SK-N-SH (cell line): ENCODE measurements at regions not wholly inside any gene's neighbourhood (a gene's known extent, or its start where the extent isn't known, plus 50 kb on each side); places are given as distances from the start of the nearest gene placed in this dataset.

Experiments
- CTCF ChIP-seq: fragments of 200-600 bp; sonication (generic); IDR thresholded peaks from 2 replicates; pipeline ENCODE4 v1.6.1; 2017; ENCODE audit warnings: antibody characterized with exemption, mild to moderate bottlenecking, moderate library complexity
- FOSL2 ChIP-seq: IDR thresholded peaks from 2 replicates; pipeline ENCODE4 v1.4.0; 2012; ENCODE audit warnings: low read depth, mild to moderate bottlenecking, moderate library complexity, borderline replicate concordance
- JUND ChIP-seq: IDR thresholded peaks from 2 replicates; pipeline ENCODE4 v1.4.0; 2012
- POLR2AphosphoS5 ChIP-seq: IDR thresholded peaks from 2 replicates; pipeline ENCODE4 v1.6.1; 2012; ENCODE audit warnings: low read depth, low read length

GRCh38 chr1:184890539-184890973, 83.8 kb downstream of the NIBAN1 start:
- TF ChIP-seq CTCF (no peak), POLR2AphosphoS5 (no peak), JUND (peak; percentile 26; the same call in 1 of the 2 replicates), FOSL2 (peak; percentile 37; the same call in 1 of the 2 replicates)
